ENCODE measurements at regions not wholly inside any gene's neighbourhood (a gene's known extent, or its start where the extent isn't known, plus 50 kb on each side); places are given as distances from the start of the nearest gene placed in this dataset.

- TF ChIP-seq CTCF (IDR thresholded peaks at IDR 0.05) (no peak), REST (IDR thresholded peaks at IDR 0.05; ENCODE audit: insufficient read depth in 1 of 2, low read depth in 2 of 2, low read length in 1 of 2) (no peak), TCF7L2 (IDR thresholded peaks at IDR 0.05; ENCODE audit: low read depth, low read length) (no peak)
Observed at GRCh38 chr6:119440953-119441352, 91.4 kb upstream of the MAN1A1 start.
